ENCODE measurements at regions not wholly inside any gene's neighbourhood (a gene's known extent, or its start where the extent isn't known, plus 50 kb on each side); places are given as distances from the start of the nearest gene placed in this dataset.
A peak's percentile ranks its signal among the peaks of the same experiment; 100 is the strongest.
"Not testable (repeated sequence)": the region's sequence is repeated elsewhere in the genome, so short reads cannot be mapped to it uniquely, and the experiment has no call there.

- peak; percentile 37 for DNase-seq (ENCODE audit: low spot score)
Observed at GRCh38 chr12:60191676-60192359, 596.0 kb downstream of the SLC16A7 start.

- DNase-seq (ENCODE audit: low spot score) = peak; percentile 34
Observed at GRCh38 chr12:60194678-60195077, 598.8 kb downstream of the SLC16A7 start.

GRCh38 chr12:60195483-60195882 lies 599.7 kb downstream of the SLC16A7 start:
- DNase-seq (ENCODE audit: low spot score) = no peak

- DNase-seq (ENCODE audit: low spot score) = no peak
Observed at GRCh38 chr12:60196366-60196765, 600.5 kb downstream of the SLC16A7 start.

- DNase-seq (ENCODE audit: low spot score) = no peak
Observed at GRCh38 chr12:60197589-60197988, 601.8 kb downstream of the SLC16A7 start.

GRCh38 chr12:60201891-60202290 lies 606.1 kb downstream of the SLC16A7 start:
- no peak for DNase-seq (ENCODE audit: low spot score)

- peak; percentile 57 for DNase-seq (ENCODE audit: low spot score)
Observed at GRCh38 chr12:60205500-60205899, 609.7 kb downstream of the SLC16A7 start.

- DNase-seq (ENCODE audit: low spot score) = no peak
Observed at GRCh38 chr12:60209521-60209920, 613.7 kb downstream of the SLC16A7 start.

GRCh38 chr12:60209933-60210332 lies 614.1 kb downstream of the SLC16A7 start:
- DNase-seq (ENCODE audit: low spot score) = no peak

- DNase-seq (ENCODE audit: low spot score) = no peak
Observed at GRCh38 chr12:60210756-60211155, 614.9 kb downstream of the SLC16A7 start.

- DNase-seq (ENCODE audit: low spot score) = no peak
Observed at GRCh38 chr12:60211244-60211643, 615.4 kb downstream of the SLC16A7 start.

- no peak for DNase-seq (ENCODE audit: low spot score)
Observed at GRCh38 chr12:60212159-60213000, 616.6 kb downstream of the SLC16A7 start.

- DNase-seq (ENCODE audit: low spot score) = not testable (repeated sequence)
Observed at GRCh38 chr12:60213272-60213671, 617.4 kb downstream of the SLC16A7 start.

GRCh38 chr12:60216226-60216625 lies 620.4 kb downstream of the SLC16A7 start:
- DNase-seq (ENCODE audit: low spot score) = no peak

GRCh38 chr12:60223242-60223641 lies 627.4 kb downstream of the SLC16A7 start:
- no peak for DNase-seq (ENCODE audit: low spot score)

GRCh38 chr12:60225216-60226000 lies 629.6 kb downstream of the SLC16A7 start:
- no peak for DNase-seq (ENCODE audit: low spot score)

GRCh38 chr12:60227916-60228315 lies 632.1 kb downstream of the SLC16A7 start:
- DNase-seq (ENCODE audit: low spot score) = no peak

- DNase-seq (ENCODE audit: low spot score) = no peak
Observed at GRCh38 chr12:60230056-60230455, 634.2 kb downstream of the SLC16A7 start.

GRCh38 chr12:60231303-60231702 lies 635.5 kb downstream of the SLC16A7 start:
- no peak for DNase-seq (ENCODE audit: low spot score)

GRCh38 chr12:60231976-60232907 lies 636.4 kb downstream of the SLC16A7 start:
- no peak for DNase-seq (ENCODE audit: low spot score)

- not testable (repeated sequence) for DNase-seq (ENCODE audit: low spot score)
Observed at GRCh38 chr12:60234611-60235195, 638.9 kb downstream of the SLC16A7 start.

All from A172 (cell line).